ENCODE measurements at regions not wholly inside any gene's neighbourhood (a gene's known extent, or its start where the extent isn't known, plus 50 kb on each side); places are given as distances from the start of the nearest gene placed in this dataset.
"Not testable (repeated sequence)": the region's sequence is repeated elsewhere in the genome, so short reads cannot be mapped to it uniquely, and the experiment has no call there.

DNA sequence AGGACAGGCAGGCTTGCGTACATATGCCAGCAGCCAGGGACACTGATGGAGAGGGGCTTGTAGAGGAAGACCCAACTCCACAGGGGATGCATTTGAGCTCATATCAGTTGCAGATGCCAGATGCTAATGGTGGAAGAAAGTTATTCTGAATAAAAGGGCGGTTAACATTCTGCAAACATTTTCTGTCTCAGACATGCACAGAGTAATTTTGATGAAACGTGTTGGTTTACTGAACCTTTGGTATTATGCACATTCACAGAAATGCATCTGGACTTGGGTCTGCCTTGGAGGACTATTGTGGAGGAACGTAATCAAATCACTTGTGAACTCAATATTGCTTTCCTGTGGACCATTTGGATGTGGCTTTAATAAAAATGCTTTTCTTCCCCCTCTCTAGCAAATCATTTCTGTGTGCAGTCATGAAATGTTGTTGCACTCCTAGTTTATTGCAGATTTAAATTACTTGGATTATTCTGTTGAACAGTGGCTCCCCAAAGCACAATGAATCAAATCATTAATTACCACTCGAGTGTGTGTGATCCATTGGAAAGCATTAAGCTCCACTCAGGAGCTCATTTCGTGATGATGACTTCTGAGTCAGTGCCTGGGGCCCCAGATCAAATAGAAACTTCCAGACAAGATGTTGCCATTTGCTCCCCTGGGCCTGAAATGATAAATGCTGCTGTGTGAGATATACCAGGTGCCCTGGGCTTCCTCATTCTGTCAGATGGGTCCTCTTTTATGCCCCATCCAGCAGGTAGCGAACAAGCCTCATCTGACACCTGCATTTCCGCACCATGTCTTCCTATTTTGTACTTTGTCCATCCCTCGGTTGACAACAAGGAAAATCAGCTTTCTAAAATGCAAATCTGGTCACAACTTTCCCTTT, 697.0 kb upstream of the HS6ST1 start:
- H3K4me3 ChIP-seq (ENCODE audit: low read depth, low read length): no peak overlapping the region
- DNase-seq (ENCODE audit: low read depth, low spot score): no peak
- ChIA-PET CTCF (no interaction called here), POLR2A (no interaction called here)
- TF ChIP-seq, protein P1, sequence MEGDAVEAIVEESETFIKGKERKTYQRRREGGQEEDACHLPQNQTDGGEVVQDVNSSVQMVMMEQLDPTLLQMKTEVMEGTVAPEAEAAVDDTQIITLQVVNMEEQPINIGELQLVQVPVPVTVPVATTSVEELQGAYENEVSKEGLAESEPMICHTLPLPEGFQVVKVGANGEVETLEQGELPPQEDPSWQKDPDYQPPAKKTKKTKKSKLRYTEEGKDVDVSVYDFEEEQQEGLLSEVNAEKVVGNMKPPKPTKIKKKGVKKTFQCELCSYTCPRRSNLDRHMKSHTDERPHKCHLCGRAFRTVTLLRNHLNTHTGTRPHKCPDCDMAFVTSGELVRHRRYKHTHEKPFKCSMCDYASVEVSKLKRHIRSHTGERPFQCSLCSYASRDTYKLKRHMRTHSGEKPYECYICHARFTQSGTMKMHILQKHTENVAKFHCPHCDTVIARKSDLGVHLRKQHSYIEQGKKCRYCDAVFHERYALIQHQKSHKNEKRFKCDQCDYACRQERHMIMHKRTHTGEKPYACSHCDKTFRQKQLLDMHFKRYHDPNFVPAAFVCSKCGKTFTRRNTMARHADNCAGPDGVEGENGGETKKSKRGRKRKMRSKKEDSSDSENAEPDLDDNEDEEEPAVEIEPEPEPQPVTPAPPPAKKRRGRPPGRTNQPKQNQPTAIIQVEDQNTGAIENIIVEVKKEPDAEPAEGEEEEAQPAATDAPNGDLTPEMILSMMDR (IDR thresholded peaks at IDR 0.05; ENCODE audit: insufficient read depth, low read length, missing control alignments): no peak

DNA sequence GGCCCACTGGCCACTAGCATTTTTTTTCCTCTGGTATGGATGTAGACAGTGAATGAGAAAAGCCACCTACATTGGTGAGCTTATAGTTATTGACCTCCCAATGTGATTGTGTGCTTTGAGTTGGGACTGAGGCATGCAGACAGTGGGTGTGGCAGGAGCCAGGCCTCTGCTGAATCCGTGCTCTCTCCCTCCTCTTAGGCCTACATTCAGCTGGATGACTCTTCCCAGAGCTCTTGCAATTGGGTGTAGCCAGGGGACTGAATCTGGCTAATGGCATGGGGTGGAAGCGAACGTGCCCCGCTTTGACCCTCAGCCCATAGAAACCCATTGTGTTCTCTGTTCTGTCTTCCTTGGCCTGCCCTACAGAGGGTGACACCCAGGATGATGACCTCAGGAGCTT, 698.3 kb upstream of the HS6ST1 start:
- no peak for DNase-seq (ENCODE audit: low read depth, low spot score)
- ChIA-PET POLR2A (no interaction called here), CTCF (no interaction called here)
- TF ChIP-seq, protein P1 (IDR thresholded peaks at IDR 0.05; ENCODE audit: insufficient read depth, low read length, missing control alignments): no peak
- no peak overlapping the region for H3K4me3 ChIP-seq (ENCODE audit: low read depth, low read length)

DNA sequence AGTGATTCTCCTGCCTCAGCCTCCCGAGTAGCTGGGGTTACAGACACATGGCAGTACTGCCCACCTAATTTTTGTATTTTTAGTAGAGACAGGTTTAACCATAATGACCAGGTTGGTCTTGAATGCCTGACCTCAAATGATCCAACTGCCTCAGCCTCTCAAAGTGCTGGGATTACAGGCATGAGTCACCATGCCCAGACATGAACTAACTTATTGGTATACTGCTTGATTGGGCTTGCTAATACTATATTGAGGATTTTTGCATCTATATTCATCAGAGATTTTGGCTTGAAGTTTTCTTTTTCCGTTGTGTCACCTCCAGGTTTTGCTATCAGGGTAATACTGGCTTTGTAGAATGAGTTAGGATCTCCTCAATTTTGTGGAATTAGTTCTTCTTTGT, 706.1 kb upstream of the HS6ST1 start:
- TF ChIP-seq, protein P1 (IDR thresholded peaks at IDR 0.05; ENCODE audit: insufficient read depth, low read length, missing control alignments): no peak
- CTCF ChIA-PET: no interaction called here
- POLR2A ChIA-PET: no interaction called here
- H3K4me3 ChIP-seq (ENCODE audit: low read depth, low read length): no peak overlapping the region
- DNase-seq (ENCODE audit: low read depth, low spot score): no peak

DNA sequence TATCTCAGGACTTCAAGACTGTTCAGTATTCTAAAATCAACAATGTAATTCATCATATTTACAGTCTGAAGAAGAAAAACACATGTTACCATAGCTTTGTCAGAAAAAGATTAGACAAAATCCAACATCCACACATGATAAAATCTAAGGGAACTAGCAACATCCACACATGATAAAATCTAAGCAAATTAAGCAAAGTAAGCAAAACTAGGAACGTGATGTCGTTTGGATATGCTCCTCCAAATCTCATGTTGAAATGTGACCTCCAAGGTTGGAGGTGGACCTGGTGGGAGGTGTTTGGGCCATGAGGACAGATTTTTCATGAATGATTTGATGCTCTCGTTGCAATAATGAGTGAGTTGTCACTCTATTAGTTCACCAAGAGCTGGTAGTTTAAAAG, 717.3 kb upstream of the HS6ST1 start:
- CTCF ChIA-PET: no interaction called here
- no peak overlapping the region for H3K4me3 ChIP-seq (ENCODE audit: low read depth, low read length)
- TF ChIP-seq, protein P1 (IDR thresholded peaks at IDR 0.05; ENCODE audit: insufficient read depth, low read length, missing control alignments): no peak
- POLR2A ChIA-PET: no interaction called here
- DNase-seq (ENCODE audit: low read depth, low spot score): no peak

DNA sequence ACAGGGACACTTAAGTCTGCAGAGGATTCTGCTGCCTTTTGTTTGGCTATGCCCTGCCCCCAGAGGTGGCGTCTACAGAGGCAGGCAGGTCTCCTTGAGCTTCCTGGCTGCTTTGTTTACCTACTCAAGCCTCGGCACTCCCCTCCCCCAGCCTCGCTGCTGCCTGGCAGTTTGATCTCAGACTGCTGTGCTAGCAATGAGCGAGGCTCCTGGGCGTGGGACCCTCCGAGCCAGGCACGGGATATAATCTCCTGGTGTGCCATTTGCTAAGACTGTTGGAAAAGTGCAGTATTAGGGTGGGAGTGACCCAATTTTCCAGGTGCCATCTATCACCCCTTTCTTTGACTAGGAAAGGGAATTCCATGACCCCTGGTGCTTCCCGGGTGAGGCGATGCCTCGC, 725.0 kb upstream of the HS6ST1 start:
- CTCF ChIA-PET; POLR2A ChIA-PET; DNase-seq (ENCODE audit: low read depth, low spot score): not testable (repeated sequence)

DNA sequence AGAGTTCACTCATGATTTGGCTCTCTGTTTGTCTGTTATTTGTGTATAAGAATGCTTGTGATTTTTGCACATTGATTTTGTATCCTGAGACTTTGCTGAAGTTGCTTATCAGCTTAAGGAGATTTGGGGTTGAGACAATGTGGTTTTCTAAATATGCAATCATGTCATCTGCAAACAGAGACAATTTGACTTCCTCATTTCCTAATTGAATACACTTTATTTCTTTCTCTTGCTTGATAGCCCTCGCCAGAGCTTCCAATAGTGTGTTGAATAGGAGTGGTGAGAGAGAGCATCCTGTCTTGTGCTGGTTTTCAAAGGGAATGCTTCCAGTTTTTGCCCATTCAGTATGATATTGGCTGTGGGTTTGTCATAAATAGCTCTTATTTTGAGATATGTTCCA, 727.8 kb upstream of the HS6ST1 start:
- DNase-seq (ENCODE audit: low read depth, low spot score); CTCF ChIA-PET; H3K4me3 ChIP-seq (ENCODE audit: low read depth, low read length); POLR2A ChIA-PET: not testable (repeated sequence)

More for the DNA sequence above, 725.0 kb upstream of the HS6ST1 start:
- not testable (repeated sequence) for H3K4me3 ChIP-seq (ENCODE audit: low read depth, low read length)

DNA sequence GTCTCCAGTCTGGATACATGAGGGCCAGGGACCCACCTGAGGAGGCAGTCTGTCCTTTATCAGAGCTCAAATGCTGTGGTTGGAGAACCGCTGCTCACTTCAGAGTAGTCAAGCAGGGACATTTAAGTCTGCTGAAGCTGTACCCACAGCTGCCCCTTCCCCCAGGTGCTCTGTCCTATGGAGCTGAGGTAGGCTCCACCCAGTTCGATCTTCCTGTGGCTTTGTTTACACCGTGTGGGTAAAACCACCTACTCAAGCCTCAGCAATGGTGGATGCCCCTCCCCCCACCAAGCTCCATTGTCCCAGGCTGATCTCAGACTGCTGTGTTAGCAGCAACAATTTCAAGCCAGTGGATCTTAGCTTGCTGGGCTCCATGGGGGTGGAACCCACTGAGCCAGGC, 731.4 kb upstream of the HS6ST1 start:
- POLR2A ChIA-PET: no interaction called here
- CTCF ChIA-PET: no interaction called here

More for the DNA sequence above, 731.4 kb upstream of the HS6ST1 start:
- no peak overlapping the region for H3K4me3 ChIP-seq (ENCODE audit: low read depth, low read length)
- TF ChIP-seq, protein P1 (IDR thresholded peaks at IDR 0.05; ENCODE audit: insufficient read depth, low read length, missing control alignments): no peak
- DNase-seq (ENCODE audit: low read depth, low spot score): no peak

Measured in AG04449 (cell line).